AG04449 (cell line): ENCODE measurements at regions not wholly inside any gene's neighbourhood (a gene's known extent, or its start where the extent isn't known, plus 50 kb on each side); places are given as distances from the start of the nearest gene placed in this dataset.

Experiments used
- CTCF ChIA-PET: fragments of 350-600 bp; formaldehyde crosslinking; extraction: SDS; loops from one replicate; lab custom pipeline; 2021; ENCODE audit warnings: antibody characterized with exemption; lab: Yijun Ruan, JAX
- POLR2A ChIA-PET: fragments of 400-600, 350-600 bp; formaldehyde crosslinking; extraction: SDS; loops from one replicate; lab custom pipeline; 2020; ENCODE audit warnings: antibody characterized with exemption, inconsistent platforms; lab: Yijun Ruan, JAX
- DNase-seq: peaks from one replicate; pipeline ENCODE4 v3.0.0-alpha.2; 2010; ENCODE audit warnings: low read depth, low spot score
- H3K4me3 ChIP-seq: 2 replicates; pipeline ENCODE4 v1.5.1; 2011; ENCODE audit warnings: low read depth, mild to moderate bottlenecking, control low read depth, low read length
- TF ChIP-seq, protein P1 (sequence below): IDR thresholded peaks from one replicate; pipeline ENCODE4 v1.5.1; 2011; ENCODE audit warnings: mild to moderate bottlenecking, moderate library complexity, low read length, control low read depth, inconsistent platforms; ENCODE audit not compliant: insufficient read depth; ENCODE audit errors: missing control alignments

DNA sequence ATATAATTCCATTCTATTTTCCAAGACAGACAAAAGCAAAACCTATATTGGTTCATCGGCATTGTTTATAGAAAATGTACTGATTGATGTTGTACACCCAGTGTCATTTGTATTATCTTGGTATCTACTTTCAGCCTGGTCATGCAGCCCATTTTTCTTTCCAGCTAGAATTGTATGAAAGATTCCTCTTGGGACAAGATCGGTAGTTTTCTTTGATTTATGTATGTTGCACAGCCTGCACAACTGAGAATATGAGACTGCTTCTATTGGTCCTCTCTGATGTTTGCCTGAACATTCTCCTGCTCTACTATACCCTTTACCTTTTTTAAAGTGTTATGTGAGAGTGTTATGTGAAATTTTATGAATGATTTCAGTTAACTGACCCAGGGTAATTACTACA lies 487.7 kb upstream of the PRR20A start:
- POLR2A ChIA-PET = no interaction called here
- TF ChIP-seq, protein P1, sequence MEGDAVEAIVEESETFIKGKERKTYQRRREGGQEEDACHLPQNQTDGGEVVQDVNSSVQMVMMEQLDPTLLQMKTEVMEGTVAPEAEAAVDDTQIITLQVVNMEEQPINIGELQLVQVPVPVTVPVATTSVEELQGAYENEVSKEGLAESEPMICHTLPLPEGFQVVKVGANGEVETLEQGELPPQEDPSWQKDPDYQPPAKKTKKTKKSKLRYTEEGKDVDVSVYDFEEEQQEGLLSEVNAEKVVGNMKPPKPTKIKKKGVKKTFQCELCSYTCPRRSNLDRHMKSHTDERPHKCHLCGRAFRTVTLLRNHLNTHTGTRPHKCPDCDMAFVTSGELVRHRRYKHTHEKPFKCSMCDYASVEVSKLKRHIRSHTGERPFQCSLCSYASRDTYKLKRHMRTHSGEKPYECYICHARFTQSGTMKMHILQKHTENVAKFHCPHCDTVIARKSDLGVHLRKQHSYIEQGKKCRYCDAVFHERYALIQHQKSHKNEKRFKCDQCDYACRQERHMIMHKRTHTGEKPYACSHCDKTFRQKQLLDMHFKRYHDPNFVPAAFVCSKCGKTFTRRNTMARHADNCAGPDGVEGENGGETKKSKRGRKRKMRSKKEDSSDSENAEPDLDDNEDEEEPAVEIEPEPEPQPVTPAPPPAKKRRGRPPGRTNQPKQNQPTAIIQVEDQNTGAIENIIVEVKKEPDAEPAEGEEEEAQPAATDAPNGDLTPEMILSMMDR = no peak
- no peak overlapping the region for H3K4me3 ChIP-seq
- DNase-seq = no peak
- CTCF ChIA-PET = no interaction called here

DNA sequence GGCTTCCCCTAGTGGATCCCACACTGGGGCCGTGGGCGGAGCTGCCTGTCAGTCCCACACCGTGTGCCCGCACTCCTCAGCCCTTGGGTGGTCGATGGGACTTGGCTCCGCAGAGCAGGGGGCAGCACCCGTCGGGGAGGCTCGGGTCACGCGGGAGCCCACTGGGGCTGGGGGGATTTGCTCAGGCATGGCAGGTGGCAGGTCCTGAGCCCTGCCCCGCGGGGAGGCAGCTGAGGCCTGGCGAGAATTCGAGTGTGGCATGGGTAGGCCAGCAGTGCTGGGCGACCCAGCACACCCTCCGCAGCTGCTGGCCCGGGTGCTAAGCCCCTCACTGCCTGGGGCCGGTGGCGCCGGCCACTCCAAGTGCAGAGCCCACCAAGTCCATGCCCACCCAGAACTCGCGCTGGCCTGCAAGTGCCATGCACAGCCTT lies 481.7 kb upstream of the PRR20A start:
- TF ChIP-seq, protein P1 = no peak
- no peak for DNase-seq
- ChIA-PET CTCF (no interaction called here), POLR2A (no interaction called here)
- H3K4me3 ChIP-seq = no peak overlapping the region

DNA sequence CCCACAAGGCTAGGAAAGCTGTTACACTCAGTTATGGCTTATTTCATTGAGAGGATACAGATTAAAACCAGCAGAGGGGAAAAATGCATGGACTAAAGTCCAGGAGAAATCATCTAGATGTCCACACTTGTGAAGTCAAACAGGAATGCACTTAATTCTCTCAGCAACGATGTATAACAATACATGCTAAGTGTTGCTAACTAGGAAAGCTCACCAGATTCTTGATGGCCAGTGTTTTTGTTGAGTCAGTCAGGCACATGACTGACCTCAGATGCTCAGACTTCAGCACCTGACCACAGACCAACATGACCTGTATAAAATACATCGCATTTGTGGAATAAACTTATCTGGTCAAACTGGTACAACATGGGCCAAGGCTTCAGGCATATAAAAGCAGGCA lies 470.2 kb upstream of the PRR20A start:
- TF ChIP-seq, protein P1 = no peak
- no peak for DNase-seq
- ChIA-PET POLR2A (no interaction called here), CTCF (no interaction called here)
- no peak overlapping the region for H3K4me3 ChIP-seq

DNA sequence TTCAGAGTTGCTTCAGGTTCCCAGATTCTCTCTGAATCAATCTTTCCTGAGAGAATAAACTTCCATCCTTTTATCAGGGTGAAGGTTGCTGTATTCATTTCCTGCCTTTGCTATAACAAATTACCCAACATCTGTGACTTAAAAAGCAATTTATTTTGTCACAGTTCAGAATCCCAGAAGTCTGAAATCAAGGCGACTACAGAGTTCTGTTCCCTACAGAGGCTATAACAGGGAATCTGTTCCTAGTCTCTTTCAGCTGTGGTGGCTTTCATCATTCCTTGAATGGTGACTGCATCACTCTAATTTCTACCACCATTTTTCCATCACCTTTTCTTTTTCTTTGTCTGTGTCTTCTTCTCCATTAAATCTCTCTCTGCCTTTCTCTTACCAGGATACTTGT lies 459.3 kb upstream of the PRR20A start:
- ChIA-PET POLR2A (no interaction called here), CTCF (no interaction called here)
- DNase-seq = no peak
- TF ChIP-seq, protein P1 = no peak
- H3K4me3 ChIP-seq = no peak overlapping the region

DNA sequence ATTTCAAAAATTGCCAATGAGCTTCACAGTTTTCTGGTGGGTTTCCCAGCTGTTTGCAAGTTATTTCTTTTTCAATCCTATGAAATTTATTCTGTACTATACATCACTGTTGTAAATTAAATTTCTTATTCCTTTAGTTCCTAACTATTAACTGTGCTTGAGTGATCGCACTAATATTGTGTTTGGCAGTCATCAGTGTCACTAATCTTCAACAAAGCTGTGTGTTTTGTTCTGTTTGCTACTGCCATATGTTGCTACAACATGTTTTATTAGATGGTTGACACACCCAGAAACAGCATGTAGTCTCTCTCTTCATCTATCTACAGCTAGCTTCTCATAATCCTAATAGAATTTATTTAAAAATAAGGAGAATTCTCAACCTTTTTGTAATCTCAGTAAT lies 453.6 kb upstream of the PRR20A start:
- TF ChIP-seq, protein P1 = no peak
- ChIA-PET POLR2A (no interaction called here), CTCF (no interaction called here)
- no peak overlapping the region for H3K4me3 ChIP-seq
- no peak for DNase-seq

DNA sequence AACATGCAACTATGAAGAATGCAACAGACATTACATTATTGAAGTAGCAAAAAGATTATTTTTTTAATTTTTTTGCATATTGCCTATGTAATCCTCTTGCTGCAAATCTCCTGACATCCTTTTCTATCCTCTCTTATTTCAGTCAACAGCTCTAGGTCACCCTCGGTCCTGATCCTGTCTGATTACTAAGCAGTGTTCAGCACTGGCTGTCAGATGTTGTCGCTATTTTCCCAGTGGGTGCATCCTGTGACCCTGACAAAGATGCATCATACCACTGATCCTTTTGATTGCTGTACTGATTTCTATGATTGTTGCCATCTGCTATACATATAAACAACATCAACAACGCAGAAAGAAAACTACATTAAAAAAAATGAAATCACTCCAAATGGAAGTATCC lies 443.7 kb upstream of the PRR20A start:
- ChIA-PET POLR2A (no interaction called here), CTCF (no interaction called here)
- TF ChIP-seq, protein P1 = no peak
- no peak for DNase-seq
- H3K4me3 ChIP-seq = no peak overlapping the region
